ENCODE measurements at regions not wholly inside any gene's neighbourhood (a gene's known extent, or its start where the extent isn't known, plus 50 kb on each side); places are given as distances from the start of the nearest gene placed in this dataset.

DNA sequence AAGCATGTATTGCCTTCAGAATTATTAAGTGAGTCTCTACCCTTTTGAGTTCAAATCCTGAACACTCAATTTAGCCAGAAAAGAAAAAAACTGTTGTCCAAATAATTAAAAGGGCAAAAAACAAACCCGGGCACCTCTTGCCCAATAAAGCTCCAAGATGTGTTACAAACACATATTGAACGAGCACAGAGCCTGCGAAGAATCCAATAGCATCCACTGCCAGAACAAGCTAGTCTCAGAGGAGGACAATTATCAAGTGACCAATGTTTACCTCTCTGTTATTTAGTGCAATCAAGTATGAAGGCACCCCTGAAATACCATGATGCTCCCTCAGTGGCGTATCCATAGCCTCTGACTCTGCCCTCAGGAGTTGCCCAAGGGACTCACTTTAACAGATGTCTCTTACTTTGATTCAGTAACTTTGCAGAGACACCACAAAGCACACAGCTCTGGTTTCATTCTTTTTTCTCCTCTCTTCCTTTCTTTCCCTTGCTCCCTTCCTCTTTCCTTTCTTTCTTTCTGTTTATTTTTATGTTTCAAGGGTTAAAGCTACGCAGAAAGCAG, 93.5 kb upstream of the SPATS2L start:
- TF ChIP-seq CTCF (IDR thresholded peaks at IDR 0.05) (no peak), REST (IDR thresholded peaks at IDR 0.05; ENCODE audit: insufficient read depth in 1 of 2, low read depth in 2 of 2, low read length in 1 of 2) (no peak), TCF7L2 (IDR thresholded peaks at IDR 0.05; ENCODE audit: low read depth, low read length) (no peak), POLR2AphosphoS5 (IDR thresholded peaks at IDR 0.05; ENCODE audit: low read depth, low read length) (no peak)
